Mesenchymal stem cell (in vitro differentiated cells and primary cell): ENCODE measurements at regions not wholly inside any gene's neighbourhood (a gene's known extent, or its start where the extent isn't known, plus 50 kb on each side); places are given as distances from the start of the nearest gene placed in this dataset.
"Not testable (repeated sequence)": the region's sequence is repeated elsewhere in the genome, so short reads cannot be mapped to it uniquely, and the experiment has no call there.

Source experiments
- DNase-seq: peaks from one replicate; pipeline ENCODE4 v3.0.0-alpha.2; 2013
- H2AFZ ChIP-seq: one replicate; pipeline ENCODE4 v1.6.1; 2013; ENCODE audit warnings: low read depth, mild to moderate bottlenecking, control low read depth, inconsistent platforms, low read length, moderate library complexity
- H2AK5ac ChIP-seq: 2 replicates; pipeline ENCODE4 v1.6.1; 2013; ENCODE audit warnings: low read length, moderate library complexity, mild to moderate bottlenecking, inconsistent platforms; ENCODE audit not compliant: severe bottlenecking
- H2BK120ac ChIP-seq: one replicate; pipeline ENCODE4 v1.6.1; 2013; ENCODE audit warnings: low read depth, mild to moderate bottlenecking, inconsistent platforms, low read length, moderate library complexity
- H2BK12ac ChIP-seq, 2 experiments: one replicate each; pipeline ENCODE4 v1.6.1; 2013; ENCODE audit warnings: inconsistent platforms in 2 of 2, low read length in 2 of 2, mild to moderate bottlenecking in 2 of 2, moderate library complexity in 2 of 2, control low read depth in 1 of 2
- H2BK15ac ChIP-seq: one replicate; pipeline ENCODE4 v1.6.1; 2013; ENCODE audit warnings: mild to moderate bottlenecking, low read depth, inconsistent platforms; ENCODE audit not compliant: poor library complexity, severe bottlenecking
- H2BK5ac ChIP-seq: 2 replicates; pipeline ENCODE4 v1.6.1; 2013; ENCODE audit warnings: low read depth, mild to moderate bottlenecking, low read length, control low read depth, inconsistent platforms; ENCODE audit not compliant: poor library complexity, severe bottlenecking
- H3K14ac ChIP-seq, 2 experiments: one replicate each; pipeline ENCODE4 v1.6.1; 2013; ENCODE audit warnings: inconsistent platforms in 2 of 2, low read length in 2 of 2, control low read depth in 1 of 2, mild to moderate bottlenecking in 1 of 2, moderate library complexity in 1 of 2
- H3K18ac ChIP-seq, 2 experiments: one replicate each; pipeline ENCODE4 v1.6.1; 2013; ENCODE audit warnings: inconsistent platforms in 2 of 2, low read length in 2 of 2, control low read depth in 1 of 2, low read depth in 1 of 2, mild to moderate bottlenecking in 1 of 2
- H3K23ac ChIP-seq, 2 experiments: one replicate each; pipeline ENCODE4 v1.6.1; 2013; ENCODE audit warnings: inconsistent platforms in 2 of 2, low read length in 2 of 2, mild to moderate bottlenecking in 2 of 2, moderate library complexity in 2 of 2, control low read depth in 1 of 2
- H3K27ac ChIP-seq: 2 replicates; pipeline ENCODE4 v1.5.1; 2013; ENCODE audit warnings: mild to moderate bottlenecking, moderate library complexity, low read length, control low read depth, inconsistent platforms; ENCODE audit not compliant: poor library complexity, severe bottlenecking
- H3K27me3 ChIP-seq, 2 experiments: 2 replicates each; pipeline versions ENCODE4 v1.6.1 to v1.7.0; 2013; ENCODE audit warnings: low read length in 2 of 2, mild to moderate bottlenecking in 2 of 2, moderate library complexity in 2 of 2, control low read depth in 1 of 2, inconsistent platforms in 1 of 2; ENCODE audit not compliant: control insufficient read depth in 1 of 2, insufficient read depth in 1 of 2
- H3K36me3 ChIP-seq, 2 experiments: 2 replicates each; pipeline versions ENCODE4 v1.6.1 to v1.7.0; 2013; ENCODE audit warnings: low read length in 2 of 2, control low read depth in 1 of 2, inconsistent platforms in 1 of 2, low read depth in 1 of 2, mild to moderate bottlenecking in 1 of 2; ENCODE audit not compliant: insufficient read depth in 2 of 2, control insufficient read depth in 1 of 2
- H3K4ac ChIP-seq, 2 experiments: one replicate each; pipeline ENCODE4 v1.6.1; 2013; ENCODE audit warnings: inconsistent platforms in 2 of 2, low read length in 2 of 2, mild to moderate bottlenecking in 2 of 2, moderate library complexity in 2 of 2, control low read depth in 1 of 2, low read depth in 1 of 2
- H3K4me1 ChIP-seq: 2 replicates; pipeline ENCODE4 v1.6.1; 2013; ENCODE audit warnings: low read depth, low read length, control low read depth; ENCODE audit not compliant: control insufficient read depth, insufficient read depth
- H3K4me2 ChIP-seq: 2 replicates; pipeline ENCODE4 v1.6.1; 2013; ENCODE audit warnings: low read length, mild to moderate bottlenecking, inconsistent platforms; ENCODE audit not compliant: poor library complexity, severe bottlenecking
- H3K4me3 ChIP-seq, 2 experiments: 2 replicates each; pipeline versions ENCODE4 v1.5.1 to v1.7.0; 2013; ENCODE audit warnings: low read length in 2 of 2, mild to moderate bottlenecking in 2 of 2, control low read depth in 1 of 2, low read depth in 1 of 2; ENCODE audit not compliant: insufficient read depth in 1 of 2
- H3K79me1 ChIP-seq: replicated peaks from 2 replicates; pipeline ENCODE4 v1.6.1; 2013; ENCODE audit warnings: mild to moderate bottlenecking, control low read depth, low read length, inconsistent platforms; ENCODE audit not compliant: poor library complexity, severe bottlenecking
- H3K9ac ChIP-seq: 2 replicates; pipeline ENCODE4 v1.7.0; 2013; ENCODE audit warnings: mild to moderate bottlenecking, low read length, moderate library complexity
- H3K9me3 ChIP-seq: 2 replicates; pipeline ENCODE4 v1.7.0; 2013; ENCODE audit warnings: mild to moderate bottlenecking, low read length; ENCODE audit not compliant: control insufficient read depth
- H4K8ac ChIP-seq: one replicate; pipeline ENCODE4 v1.6.1; 2013; ENCODE audit warnings: inconsistent platforms, mild to moderate bottlenecking, low read length, moderate library complexity
- H4K91ac ChIP-seq: one replicate; pipeline ENCODE4 v1.6.1; 2013; ENCODE audit warnings: mild to moderate bottlenecking, low read length, inconsistent platforms
- WGBS: methylation state at CpG from one replicate; pipeline ENCODE4 v1.1.7; 2013; ENCODE audit warnings: mixed read lengths; 5-methylcytosine and 5-hydroxymethylcytosine counted together

DNA sequence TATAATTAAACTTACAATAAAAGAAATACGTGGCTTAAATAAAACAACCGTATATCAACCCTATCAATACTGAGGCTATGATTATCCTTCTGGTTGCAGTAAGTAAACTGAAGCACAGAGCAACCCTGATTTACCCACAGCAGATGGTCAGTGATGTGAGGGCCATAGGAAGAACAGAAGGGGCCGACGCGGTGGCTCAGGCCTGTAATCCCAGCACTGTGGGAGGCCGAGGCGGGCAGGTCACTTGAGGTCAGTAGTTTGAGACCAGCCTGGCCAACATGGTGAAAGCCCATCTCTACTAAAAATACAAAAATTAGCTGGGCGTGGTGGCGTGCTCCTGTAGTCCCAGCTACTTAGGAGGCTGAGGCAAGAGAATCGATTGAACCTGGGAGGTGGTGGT is 94.2 kb upstream of the SLC25A33 start:
- not testable (repeated sequence) for H2AK5ac ChIP-seq, H4K8ac ChIP-seq, H3K4me3 ChIP-seq, H4K91ac ChIP-seq, H2AFZ ChIP-seq, H2BK5ac ChIP-seq, H3K4ac ChIP-seq, H3K4me2 ChIP-seq, H3K79me1 ChIP-seq, H3K14ac ChIP-seq, H3K18ac ChIP-seq, H3K36me3 ChIP-seq, H3K9me3 ChIP-seq, H2BK15ac ChIP-seq, DNase-seq, H3K27ac ChIP-seq, H3K9ac ChIP-seq, H2BK120ac ChIP-seq
- WGBS, result 90% methylated on average over 8 of the region's 10 CpGs
- H3K4me1 ChIP-seq, result peaks cover 42% of the 10 kb centered on the region
- H2BK12ac ChIP-seq, result peak overlapping the region in 1 of 2 experiments; percentile 67
- H3K27me3 ChIP-seq, result peaks cover 0 to 10% of the 10 kb centered on the region in 2 experiments
- H3K23ac ChIP-seq, result peak overlapping the region in 1 of 2 experiments; percentile 25

DNA sequence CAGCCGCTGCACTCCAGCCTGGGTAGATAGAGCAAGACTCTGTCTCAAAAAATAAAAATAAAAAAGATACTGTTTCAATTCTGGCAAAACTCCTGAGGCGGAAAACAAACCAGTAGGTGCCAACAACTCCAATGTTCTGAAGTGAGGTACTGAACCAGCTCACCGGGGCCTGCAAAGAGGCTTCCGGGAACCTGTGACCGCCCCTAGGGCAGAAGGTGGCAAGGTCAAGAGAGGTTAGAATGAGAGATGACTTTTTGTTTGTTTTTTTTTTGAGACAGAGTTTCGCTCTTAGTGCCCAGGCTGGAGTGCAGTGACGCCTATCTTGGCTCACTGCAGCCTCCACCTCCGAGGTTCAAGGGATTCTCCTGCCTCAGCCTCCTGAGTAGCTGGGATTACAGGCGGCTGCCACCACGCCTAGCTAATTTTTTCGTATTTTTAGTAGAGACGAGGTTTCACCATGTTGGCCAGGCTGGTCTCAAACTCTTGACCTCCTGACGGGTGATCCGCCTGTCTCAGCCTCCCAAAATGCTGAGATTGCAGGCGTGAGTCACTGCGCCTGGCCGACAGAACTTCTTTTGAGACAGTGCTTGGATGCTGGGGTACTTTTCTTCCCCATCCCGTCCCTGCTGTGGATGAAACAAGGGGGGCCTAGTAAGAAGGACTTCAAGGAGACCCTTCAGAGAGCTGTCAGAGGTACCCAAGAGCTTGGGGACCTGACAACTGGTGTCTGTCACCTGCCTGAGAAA is 91.9 kb upstream of the SLC25A33 start:
- no peak overlapping the region for H3K23ac ChIP-seq
- peaks cover 26% of the 10 kb centered on the region for H3K4me1 ChIP-seq
- no peak overlapping the region for H2BK5ac ChIP-seq
- no peak overlapping the region for H2AFZ ChIP-seq
- no peak overlapping the region for H2BK120ac ChIP-seq
- H3K4ac ChIP-seq, result peak overlapping the region in 1 of 2 experiments; percentile 89
- H3K79me1 ChIP-seq, result no peaks in the 10 kb centered on the region
- no peak overlapping the region for H3K9ac ChIP-seq
- 69% methylated on average over 18 of the region's 18 CpGs for WGBS
- H3K9me3 ChIP-seq, result no peaks in the 10 kb centered on the region
- no peaks in the 10 kb centered on the region for H3K36me3 ChIP-seq
- peak overlapping the region; percentile 26 to 92 for H3K18ac ChIP-seq
- no peak overlapping the region for H3K4me3 ChIP-seq
- peak overlapping the region; percentile 44 for H2AK5ac ChIP-seq
- peak; percentile 65 for DNase-seq
- no peak overlapping the region for H4K91ac ChIP-seq
- H4K8ac ChIP-seq, result no peak overlapping the region
- no peak overlapping the region for H3K14ac ChIP-seq
- no peak overlapping the region for H3K27ac ChIP-seq
- no peak overlapping the region for H2BK15ac ChIP-seq
- peaks cover 0 to 14% of the 10 kb centered on the region in 2 experiments for H3K27me3 ChIP-seq
- no peak overlapping the region for H3K4me2 ChIP-seq
- H2BK12ac ChIP-seq, result peak overlapping the region; percentile 7 to 87

DNA sequence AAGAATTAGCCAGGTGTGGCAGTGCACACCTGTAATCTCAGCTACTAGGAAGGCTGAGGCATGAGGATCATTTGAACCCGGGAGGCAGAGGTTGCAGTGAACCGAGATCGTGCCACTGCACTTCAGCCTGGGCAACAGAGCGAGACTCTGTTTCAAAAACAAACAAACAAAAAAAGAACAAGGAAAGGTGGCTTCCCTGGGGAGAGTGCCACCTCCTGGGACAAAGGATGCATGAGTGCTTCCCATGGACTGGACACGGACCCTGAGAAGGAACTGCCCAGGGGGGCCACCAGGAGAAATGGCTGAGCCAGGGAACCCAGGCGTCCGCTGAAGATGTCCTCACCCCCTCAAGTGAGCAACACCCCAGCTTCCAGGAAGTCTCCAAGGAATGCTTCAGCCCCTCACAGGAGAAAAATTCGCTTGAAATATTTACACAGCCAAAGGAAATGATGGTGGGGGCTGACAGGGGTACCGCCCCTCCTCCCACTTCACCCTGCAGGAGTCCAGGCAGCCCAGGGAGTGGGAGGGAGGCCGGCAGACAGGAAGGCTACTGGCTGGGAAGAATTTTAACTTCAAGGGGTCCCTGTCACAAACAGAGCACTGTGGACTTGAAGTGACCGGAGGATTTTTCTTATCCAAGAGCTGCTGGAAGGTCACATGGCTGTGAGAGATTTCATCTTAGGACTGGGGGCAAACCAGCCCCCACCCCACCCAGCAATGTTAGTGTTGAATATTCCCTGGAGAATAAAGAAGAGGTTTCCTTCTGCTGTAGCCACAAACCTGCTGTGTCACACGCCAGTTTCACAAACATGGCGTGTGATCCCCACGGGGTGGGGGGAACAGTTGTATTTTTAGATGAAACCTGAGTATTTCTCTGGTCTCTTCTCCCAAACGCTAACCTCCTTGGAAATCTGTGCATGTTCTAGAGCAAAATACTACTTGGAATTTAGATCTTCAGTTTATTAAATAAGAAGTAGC is 90.8 kb upstream of the SLC25A33 start:
- peak overlapping the region; percentile 52 for H3K4me2 ChIP-seq
- H2AK5ac ChIP-seq, result peak overlapping the region; percentile 58
- WGBS, result 23% methylated on average over 10 of the region's 15 CpGs
- H4K8ac ChIP-seq, result peak overlapping the region; percentile 78
- peak overlapping the region in 1 of 2 experiments; percentile 67 for H3K23ac ChIP-seq
- H3K4me1 ChIP-seq, result peaks cover 22% of the 10 kb centered on the region
- H2AFZ ChIP-seq, result no peak overlapping the region
- H4K91ac ChIP-seq, result peak overlapping the region; percentile 64
- H3K9ac ChIP-seq, result no peak overlapping the region
- peak overlapping the region; percentile 34 for H3K27ac ChIP-seq
- H3K36me3 ChIP-seq, result no peaks in the 10 kb centered on the region
- DNase-seq, result peak; percentile 91
- H3K14ac ChIP-seq, result no peak overlapping the region
- H3K79me1 ChIP-seq, result no peaks in the 10 kb centered on the region
- peak overlapping the region; percentile 87 for H2BK120ac ChIP-seq
- peak overlapping the region; percentile 96 for H2BK15ac ChIP-seq
- H3K27me3 ChIP-seq, result peaks cover 0 to 14% of the 10 kb centered on the region in 2 experiments
- peak overlapping the region; percentile 59 to 75 for H2BK12ac ChIP-seq
- H3K9me3 ChIP-seq, result no peaks in the 10 kb centered on the region
- H3K4ac ChIP-seq, result peak overlapping the region; percentile 66 to 89
- no peak overlapping the region for H2BK5ac ChIP-seq
- H3K4me3 ChIP-seq, result no peak overlapping the region
- peak overlapping the region; percentile 85 to 92 for H3K18ac ChIP-seq
